NCI-H2196 treated with DMSO at 0.1 percent for 48 hours (cell line): ENCODE measurements at regions not wholly inside any gene's neighbourhood (a gene's known extent, or its start where the extent isn't known, plus 50 kb on each side); places are given as distances from the start of the nearest gene placed in this dataset.

ENCODE experiments used
- DNase-seq: peaks from one replicate; lab custom pipeline; 2025; ENCODE audit not compliant: unreplicated experiment; lab: John Stamatoyannopoulos, UW

GRCh38 chr12:90017316-90017715 is 308.7 kb upstream of the ATP2B1 start:
- DNase-seq, result no peak

DNA sequence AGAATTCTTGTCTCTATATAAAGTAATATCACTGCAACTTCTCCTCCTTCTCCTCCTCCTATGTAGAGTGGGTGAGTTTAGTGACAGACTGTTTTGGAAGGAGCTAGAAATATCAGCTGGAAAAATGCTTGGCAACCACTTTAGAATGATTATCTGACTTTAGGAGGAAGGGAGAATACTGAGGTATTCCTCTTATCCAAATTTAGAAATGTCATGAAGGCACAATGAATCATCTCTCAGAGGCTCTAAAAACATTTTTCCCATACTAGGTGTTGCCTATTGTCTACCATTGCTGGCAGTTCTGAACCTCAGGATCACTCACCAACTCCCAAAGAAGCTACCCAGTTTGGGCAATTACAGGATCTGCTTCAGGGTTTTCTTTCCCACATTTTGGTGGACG is 306.6 kb upstream of the ATP2B1 start:
- no peak for DNase-seq

DNA sequence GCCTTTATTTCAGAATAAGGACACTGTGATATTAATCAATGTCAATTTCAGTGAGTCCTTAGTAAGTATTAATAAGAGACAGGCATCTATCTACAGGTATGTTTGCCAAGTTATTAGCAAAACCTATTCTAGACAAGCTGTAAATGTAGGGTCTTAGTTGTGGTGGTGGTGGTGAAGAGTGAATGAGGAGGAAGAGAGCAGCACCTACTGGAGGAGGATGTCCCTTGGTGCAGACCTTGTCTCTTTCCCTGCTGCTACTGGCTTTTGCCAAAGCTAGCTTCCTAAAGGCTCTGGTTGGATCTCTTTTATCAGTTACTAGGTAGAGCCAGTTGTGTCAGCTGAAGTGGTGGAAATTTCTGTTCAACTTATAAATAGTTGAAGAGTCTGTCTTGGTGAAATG is 304.8 kb upstream of the ATP2B1 start:
- DNase-seq, result no peak

DNA sequence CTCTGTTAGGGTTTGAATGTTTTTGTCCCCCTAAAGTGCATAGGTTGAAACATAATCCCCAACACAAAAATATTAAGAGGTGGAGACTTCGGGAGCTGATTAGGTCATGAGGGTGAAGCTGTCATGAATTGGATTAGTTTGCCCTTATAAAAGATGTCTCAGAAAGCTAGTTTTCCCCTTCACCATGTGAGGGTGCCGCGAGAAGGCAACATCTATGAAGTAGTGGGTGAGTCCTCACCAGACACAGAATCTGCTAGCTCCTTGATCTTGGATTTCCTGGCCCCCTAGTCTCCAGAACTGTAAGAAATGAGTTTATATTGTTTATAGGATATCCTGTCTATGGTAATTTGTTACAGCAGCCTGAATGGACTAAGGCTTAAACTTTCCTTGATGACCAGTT is 301.5 kb upstream of the ATP2B1 start:
- no peak for DNase-seq

DNA sequence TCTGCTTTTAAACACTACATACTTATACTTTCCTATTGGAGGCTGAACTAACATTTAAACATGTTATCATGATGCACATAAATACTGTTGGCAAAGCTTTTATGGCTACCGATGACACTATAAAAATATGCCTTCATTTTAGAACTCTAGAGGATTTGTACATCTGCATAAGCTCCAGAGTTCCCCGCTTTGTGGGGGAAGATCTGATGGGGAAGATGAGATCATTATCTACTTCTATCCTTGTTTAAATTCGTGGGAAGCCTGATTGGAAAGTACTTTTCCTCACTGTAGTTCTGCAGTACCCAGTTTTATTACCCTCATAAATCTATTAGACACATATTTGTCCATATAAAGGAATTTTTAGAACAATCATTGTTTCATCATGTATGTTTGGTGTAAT is 299.6 kb upstream of the ATP2B1 start:
- DNase-seq, result no peak

- no peak for DNase-seq
Measured at GRCh38 chr12:90004319-90005074, 295.9 kb upstream of the ATP2B1 start.

DNA sequence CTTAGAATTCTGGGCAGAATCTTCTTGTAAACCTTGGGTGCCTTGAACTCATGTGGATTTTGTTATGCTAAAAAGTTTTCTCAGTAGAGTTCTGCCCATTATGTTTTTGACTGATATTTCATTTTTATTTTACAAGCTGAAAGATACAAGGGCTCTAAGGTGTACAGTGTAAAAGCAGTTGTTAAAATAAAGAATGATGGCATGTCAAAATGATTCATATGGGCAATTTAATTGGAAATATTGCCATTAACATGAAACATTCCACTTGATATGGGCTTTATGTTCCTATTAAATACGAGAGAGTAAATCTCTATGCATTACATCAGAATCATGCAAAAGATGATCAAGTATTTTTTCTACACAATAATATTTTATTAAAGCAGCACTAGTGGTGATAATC is 295.1 kb upstream of the ATP2B1 start:
- no peak for DNase-seq

DNA sequence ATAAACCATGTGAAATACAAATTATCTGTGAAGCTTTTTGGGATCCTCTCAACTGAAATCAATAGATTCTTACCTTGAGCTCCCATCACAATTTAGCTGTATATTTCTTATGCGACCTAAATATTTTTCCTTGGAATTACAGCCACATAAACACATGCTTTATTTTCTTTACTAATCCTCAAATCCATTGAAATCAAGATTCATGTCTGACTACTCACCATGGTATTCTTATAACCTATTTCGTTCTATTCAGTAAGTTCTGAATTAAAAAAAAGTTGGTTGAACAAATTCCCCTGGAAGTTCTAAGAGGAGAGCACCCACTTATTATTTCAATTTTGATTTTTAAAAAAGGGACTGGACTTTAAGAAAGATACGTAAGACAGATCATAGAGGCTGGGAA is 292.1 kb upstream of the ATP2B1 start:
- no peak for DNase-seq

- DNase-seq, result no peak
Measured at GRCh38 chr12:89999699-90000505, 291.3 kb upstream of the ATP2B1 start.

DNA sequence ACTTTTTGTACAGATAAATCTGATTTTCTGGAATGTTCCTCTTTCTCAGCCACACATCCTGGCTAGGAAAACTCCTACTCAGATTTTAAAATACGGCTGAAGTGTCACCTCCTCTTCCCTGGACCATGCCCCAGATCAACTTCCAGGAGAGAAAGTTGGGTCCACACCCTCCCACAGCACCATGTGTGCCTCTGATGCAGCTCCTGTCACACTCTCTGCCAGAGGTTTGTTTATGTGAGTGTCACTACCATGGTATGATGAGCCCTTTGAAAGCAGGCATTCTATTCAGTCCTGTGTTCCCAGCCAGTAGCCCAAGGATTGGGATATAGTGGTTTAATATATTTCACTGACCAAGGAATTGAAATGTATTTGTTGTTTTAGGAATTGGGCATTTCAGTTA is 287.2 kb upstream of the ATP2B1 start:
- DNase-seq, result no peak

GRCh38 chr12:89994911-89995310 is 286.3 kb upstream of the ATP2B1 start:
- DNase-seq, result no peak

GRCh38 chr12:89993632-89994031 is 285.0 kb upstream of the ATP2B1 start:
- DNase-seq, result no peak

- DNase-seq, result no peak
Measured at GRCh38 chr12:89992668-89993451, 284.2 kb upstream of the ATP2B1 start.

GRCh38 chr12:89991807-89992590 is 283.4 kb upstream of the ATP2B1 start:
- no peak for DNase-seq

GRCh38 chr12:89988188-89988915 is 279.7 kb upstream of the ATP2B1 start:
- DNase-seq, result no peak

DNA sequence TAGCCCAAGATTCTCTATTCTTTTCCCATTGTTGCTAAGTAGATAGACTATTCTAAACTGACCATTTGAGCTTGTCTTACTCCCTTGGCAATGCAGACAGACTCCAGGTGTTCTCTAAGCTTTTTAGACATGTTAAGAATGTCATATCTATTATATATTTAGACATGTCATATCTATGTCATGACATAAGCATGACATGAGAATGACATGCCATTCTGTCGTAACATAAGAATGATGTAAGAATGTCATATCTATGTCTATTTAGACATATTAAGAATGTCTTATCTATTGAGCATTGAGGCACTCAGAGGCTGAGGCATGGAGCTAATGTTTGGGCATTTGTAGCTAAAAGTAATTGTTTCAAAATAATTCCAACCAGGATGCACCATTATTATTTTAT is 277.3 kb upstream of the ATP2B1 start:
- DNase-seq, result no peak

DNA sequence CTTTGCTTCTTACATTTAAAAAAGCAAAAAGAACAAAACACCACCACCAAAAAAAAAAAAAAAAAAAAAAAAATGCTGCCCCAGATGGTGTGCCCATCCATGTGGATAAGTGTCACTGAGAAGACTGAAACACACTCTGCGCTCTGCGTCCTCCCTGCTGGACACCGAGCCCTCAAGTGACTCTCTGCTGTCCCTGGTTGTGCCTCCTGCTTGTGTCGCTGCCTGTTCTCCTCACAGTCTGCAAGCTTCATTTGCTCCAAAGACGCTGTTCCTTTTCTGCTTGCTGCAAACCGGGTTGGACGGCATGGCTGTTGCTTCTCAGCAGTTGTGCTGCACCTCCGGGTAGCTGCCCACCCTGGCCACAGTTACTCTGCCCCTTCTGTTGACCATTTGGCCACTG is 276.2 kb upstream of the ATP2B1 start:
- no peak for DNase-seq

DNA sequence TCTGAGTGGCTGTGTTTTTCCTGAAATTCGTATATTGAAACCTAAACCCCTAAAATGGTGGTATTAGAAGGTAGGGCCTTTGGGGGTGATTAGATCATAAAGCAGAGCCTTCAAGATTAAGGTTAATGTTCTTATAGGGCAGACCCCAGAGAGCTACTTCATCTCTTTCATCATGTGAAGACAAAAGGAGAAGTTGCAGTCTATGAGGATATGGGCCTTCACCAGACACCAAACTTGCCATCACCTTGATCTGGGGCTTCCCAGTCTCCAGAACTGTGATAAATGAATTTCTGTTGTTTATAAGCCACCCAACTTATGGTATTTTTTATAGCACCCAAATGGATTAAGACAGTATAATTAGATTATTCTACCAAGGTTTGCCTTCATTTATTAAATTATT is 275.0 kb upstream of the ATP2B1 start:
- no peak for DNase-seq

GRCh38 chr12:89980236-89980635 is 271.6 kb upstream of the ATP2B1 start:
- no peak for DNase-seq

DNA sequence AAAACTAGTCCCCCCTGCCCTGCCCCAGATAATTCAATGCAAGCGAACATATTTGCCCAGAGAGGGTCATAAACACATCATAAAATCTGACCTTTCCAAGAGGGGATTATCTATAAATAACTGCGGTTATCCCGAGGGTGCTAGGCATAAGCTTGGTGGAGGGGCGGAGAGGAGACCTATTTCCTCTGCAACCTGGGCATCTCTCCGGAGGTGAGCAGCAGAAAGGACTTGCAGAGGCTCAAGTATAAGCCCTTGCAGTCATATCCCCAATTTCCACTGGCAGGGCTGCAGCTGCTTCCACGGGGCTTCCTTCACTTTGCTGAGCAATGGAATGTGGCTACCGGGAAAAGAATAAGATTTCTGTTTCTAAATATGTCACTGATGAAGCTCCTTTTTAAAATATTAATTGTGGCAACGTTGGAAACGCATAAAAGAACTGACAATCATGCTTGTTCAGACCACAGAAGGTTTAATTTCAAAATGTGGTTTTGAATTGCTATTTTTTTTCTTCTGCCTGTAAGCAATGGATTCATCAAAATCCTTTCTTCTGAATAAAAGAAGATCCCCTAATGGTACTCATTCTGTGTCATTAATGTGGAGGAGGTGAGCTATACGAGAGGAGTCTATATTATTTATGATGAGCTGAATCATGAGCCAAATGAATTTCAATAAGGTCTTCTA is 268.9 kb upstream of the ATP2B1 start:
- DNase-seq, result no peak
